Gastroesophageal sphincter (tissue), 4 donors: ENCODE measurements at regions not wholly inside any gene's neighbourhood (a gene's known extent, or its start where the extent isn't known, plus 50 kb on each side); places are given as distances from the start of the nearest gene placed in this dataset.

Experiments
- ATAC-seq: fragments of 150-250 bp; one replicate; pipeline ENCODE4 v1.9.1; 2016; ENCODE audit warnings: mild to moderate bottlenecking, moderate library complexity
- H3K27ac ChIP-seq, 4 donors: fragments of 200-600 bp; sonication (generic) in 3 of 4; 1 replicate in 3 of 4; 2 replicates in 1 of 4; pipeline ENCODE4 v1.5.1; 2016 to 2019
- H3K27me3 ChIP-seq: fragments of 200-600 bp; sonication (generic); one replicate; pipeline ENCODE4 v1.5.1; 2019
- H3K36me3 ChIP-seq, 2 donors: fragments of 200-600 bp; sonication (generic); one replicate each; pipeline ENCODE4 v1.5.1; 2019; ENCODE audit warnings: control low read depth in 1 of 2
- H3K4me1 ChIP-seq, 3 donors: fragments of 200-600 bp; sonication (generic); 1 replicate in 2 of 3; 2 replicates in 1 of 3; pipeline ENCODE4 v1.5.1; 2016 to 2019; ENCODE audit warnings: control low read depth in 2 of 3
- H3K4me3 ChIP-seq, 2 donors: fragments of 200-600 bp; sonication (generic); one replicate each; pipeline ENCODE4 v1.5.1; 2019; ENCODE audit warnings: mild to moderate bottlenecking in 1 of 2, moderate library complexity in 1 of 2
- H3K9me3 ChIP-seq, 3 donors: fragments of 200-600 bp; sonication (generic); one replicate each; pipeline ENCODE4 v1.5.1; 2017 to 2019; ENCODE audit warnings: control low read depth in 2 of 3
- EP300 ChIP-seq: sonication (generic); formaldehyde crosslinking; IDR thresholded peaks from one replicate; pipeline ENCODE4 v1.6.1; 2017; ENCODE audit warnings: antibody characterized with exemption, mild to moderate bottlenecking
- POLR2A ChIP-seq, 2 donors: fragments of 450-650 bp; IDR thresholded peaks; one replicate each; pipeline ENCODE4 v1.6.1; 2017; ENCODE audit warnings: antibody characterized with exemption in 2 of 2, mild to moderate bottlenecking in 2 of 2, moderate library complexity in 1 of 2
- POLR2AphosphoS5 ChIP-seq: sonication (generic); formaldehyde crosslinking; IDR thresholded peaks from one replicate; pipeline ENCODE4 v1.6.1; 2017; ENCODE audit warnings: antibody characterized with exemption
- WGBS, 2 donors: methylation state at CpG; one replicate each; pipeline ENCODE4 v1.1.5; 2018; ENCODE audit warnings: low coverage in 1 of 2; 5-methylcytosine and 5-hydroxymethylcytosine counted together
- TF ChIP-seq, protein P1 (sequence below), 4 experiments: fragments of 200-600 bp in 2 of 4; fragments of 450-650 bp in 2 of 4; sonication (generic) in 1 of 4; IDR thresholded peaks; one replicate each; pipeline ENCODE4 v1.5.1; 2017 to 2019; ENCODE audit warnings: antibody characterized with exemption in 4 of 4, mild to moderate bottlenecking in 2 of 4, moderate library complexity in 2 of 4

DNA sequence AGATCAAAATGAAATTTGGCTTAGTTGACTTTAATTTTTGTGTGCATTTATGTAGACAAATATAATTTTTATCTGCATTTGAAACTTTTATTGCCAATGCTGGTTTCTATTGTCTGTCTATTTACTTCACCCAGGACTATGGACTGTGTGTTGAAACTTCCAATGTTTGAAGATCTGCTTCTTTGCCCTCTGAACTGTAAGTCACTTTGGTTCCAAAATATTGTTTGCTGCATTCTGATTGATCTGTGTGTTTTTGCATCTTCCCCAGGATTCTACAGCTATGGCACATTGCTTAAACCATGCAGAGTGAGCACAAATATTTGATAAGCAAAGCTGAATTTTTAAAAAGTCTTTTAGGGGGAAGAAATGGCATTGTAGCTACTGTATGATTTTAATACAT, 131.0 kb upstream of the SOX5 start:
- H3K4me1 ChIP-seq = no peaks in the 10 kb centered on the region

DNA sequence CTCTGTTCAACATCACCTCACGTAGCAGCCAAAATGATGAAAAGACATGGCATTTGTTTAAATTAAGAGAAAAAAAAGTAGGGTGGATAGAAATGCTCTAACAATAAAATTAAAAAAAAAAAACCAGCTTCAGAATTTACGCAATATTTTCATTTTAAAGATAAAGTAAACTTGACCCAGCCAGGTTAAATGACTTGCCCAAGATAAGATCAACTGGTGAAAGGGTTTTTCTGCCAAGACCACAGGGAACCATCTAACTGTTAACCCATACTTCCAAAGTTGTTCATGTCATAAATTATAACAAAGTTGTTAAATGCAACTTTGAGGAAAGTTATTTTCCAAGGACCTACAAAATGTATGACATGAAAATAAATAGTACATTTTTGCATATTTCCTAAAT, 129.6 kb upstream of the SOX5 start:
- TF ChIP-seq POLR2AphosphoS5 (no peak), EP300 (no peak), POLR2A (IDR thresholded peaks at IDR 0.05) (no peak)
- TF ChIP-seq, protein P1, sequence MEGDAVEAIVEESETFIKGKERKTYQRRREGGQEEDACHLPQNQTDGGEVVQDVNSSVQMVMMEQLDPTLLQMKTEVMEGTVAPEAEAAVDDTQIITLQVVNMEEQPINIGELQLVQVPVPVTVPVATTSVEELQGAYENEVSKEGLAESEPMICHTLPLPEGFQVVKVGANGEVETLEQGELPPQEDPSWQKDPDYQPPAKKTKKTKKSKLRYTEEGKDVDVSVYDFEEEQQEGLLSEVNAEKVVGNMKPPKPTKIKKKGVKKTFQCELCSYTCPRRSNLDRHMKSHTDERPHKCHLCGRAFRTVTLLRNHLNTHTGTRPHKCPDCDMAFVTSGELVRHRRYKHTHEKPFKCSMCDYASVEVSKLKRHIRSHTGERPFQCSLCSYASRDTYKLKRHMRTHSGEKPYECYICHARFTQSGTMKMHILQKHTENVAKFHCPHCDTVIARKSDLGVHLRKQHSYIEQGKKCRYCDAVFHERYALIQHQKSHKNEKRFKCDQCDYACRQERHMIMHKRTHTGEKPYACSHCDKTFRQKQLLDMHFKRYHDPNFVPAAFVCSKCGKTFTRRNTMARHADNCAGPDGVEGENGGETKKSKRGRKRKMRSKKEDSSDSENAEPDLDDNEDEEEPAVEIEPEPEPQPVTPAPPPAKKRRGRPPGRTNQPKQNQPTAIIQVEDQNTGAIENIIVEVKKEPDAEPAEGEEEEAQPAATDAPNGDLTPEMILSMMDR (IDR thresholded peaks at IDR 0.05) = no peak
- 69 to 100% methylated on average over 1 to 2 of the region's 2 CpGs for WGBS, 2 donors
- no peak for ATAC-seq
- H3K27ac ChIP-seq = no peak overlapping the region
- H3K36me3 ChIP-seq = no peaks in the 10 kb centered on the region
- no peaks in the 10 kb centered on the region for H3K4me1 ChIP-seq
- no peaks in the 10 kb centered on the region for H3K9me3 ChIP-seq
- H3K4me3 ChIP-seq = no peak overlapping the region
- H3K27me3 ChIP-seq = no peaks in the 10 kb centered on the region

More for the DNA sequence above, 131.0 kb upstream of the SOX5 start:
- ATAC-seq = no peak
- H3K36me3 ChIP-seq = no peaks in the 10 kb centered on the region
- TF ChIP-seq EP300 (no peak), POLR2AphosphoS5 (no peak), POLR2A (IDR thresholded peaks at IDR 0.05) (no peak)
- TF ChIP-seq, protein P1 (IDR thresholded peaks at IDR 0.05) = no peak
- no peaks in the 10 kb centered on the region for H3K27me3 ChIP-seq
- no peak overlapping the region for H3K27ac ChIP-seq
- no peak overlapping the region for H3K4me3 ChIP-seq
- no peaks in the 10 kb centered on the region for H3K9me3 ChIP-seq

DNA sequence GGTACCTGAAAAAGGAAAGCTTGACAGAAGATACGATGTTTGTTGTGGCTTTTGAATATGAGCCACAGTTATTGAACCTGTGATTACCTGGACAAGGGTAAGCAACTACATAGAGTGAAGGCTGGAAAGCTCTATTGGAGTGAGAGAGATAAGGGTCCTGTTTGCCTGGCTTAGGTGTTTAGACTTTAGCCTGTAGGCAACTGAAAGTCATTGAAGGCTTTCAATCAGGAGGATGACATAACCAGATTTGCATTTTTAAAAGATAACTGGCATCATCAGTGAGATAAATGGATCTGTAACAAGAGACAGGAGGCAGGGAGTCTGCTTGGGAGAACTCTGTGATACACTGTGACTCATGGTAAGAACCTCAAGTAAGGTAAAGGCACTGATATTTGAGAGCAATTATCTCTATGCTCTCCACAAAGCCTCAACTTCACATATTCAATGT, 128.9 kb upstream of the SOX5 start:
- Histone ChIP-seq H3K36me3 (no peaks in the 10 kb centered on the region), H3K9me3 (no peaks in the 10 kb centered on the region), H3K27ac (no peak overlapping the region), H3K4me1 (no peaks in the 10 kb centered on the region), H3K27me3 (no peaks in the 10 kb centered on the region), H3K4me3 (no peak overlapping the region)
- ATAC-seq = no peak
- TF ChIP-seq POLR2AphosphoS5 (no peak), POLR2A (IDR thresholded peaks at IDR 0.05) (no peak), EP300 (no peak)
- TF ChIP-seq, protein P1 (IDR thresholded peaks at IDR 0.05) = no peak
- WGBS, 2 donors = 78 to 100% methylated on average over 1 of the region's 1 CpG

DNA sequence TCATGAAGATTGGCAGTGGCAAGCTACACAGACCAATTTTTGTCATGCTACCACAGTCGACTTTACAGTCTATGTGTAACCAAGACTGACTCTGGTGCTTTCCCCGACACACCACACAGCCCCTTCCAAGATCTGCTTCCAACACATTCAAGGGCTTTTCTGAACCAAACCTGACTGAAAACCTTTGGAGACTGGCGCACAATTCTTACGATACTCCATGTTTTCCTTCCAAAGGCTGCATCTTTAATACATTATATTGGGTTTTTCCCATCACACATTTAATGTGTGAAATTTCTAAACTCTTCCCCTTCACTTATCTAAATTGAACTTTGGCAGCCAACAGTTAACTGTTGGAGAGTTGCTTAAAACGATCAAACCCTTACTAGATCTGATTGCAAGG, 127.7 kb upstream of the SOX5 start:
- 79 to 86% methylated on average over 4 to 5 of the region's 5 CpGs for WGBS, 2 donors

DNA sequence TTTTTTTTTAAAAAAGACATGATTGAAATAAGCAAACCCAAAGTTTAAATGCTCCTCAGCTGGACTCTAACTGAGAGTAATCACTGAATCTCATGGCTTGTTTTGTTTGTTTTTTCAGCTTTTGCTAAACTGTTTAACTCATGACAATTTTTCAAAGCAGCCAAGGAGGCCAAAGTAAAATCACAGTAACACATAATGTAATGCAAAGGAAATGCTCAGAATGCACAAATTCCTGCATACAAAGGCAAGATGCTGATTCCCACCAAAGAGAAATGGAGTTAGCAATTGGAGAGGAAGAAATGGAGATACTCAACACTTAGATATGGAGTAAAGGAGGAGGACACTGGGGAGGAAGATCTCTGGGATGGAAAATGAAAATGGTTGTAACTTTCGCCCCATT, 126.2 kb upstream of the SOX5 start:
- Histone ChIP-seq H3K9me3 (no peaks in the 10 kb centered on the region), H3K4me1 (no peaks in the 10 kb centered on the region), H3K4me3 (no peak overlapping the region), H3K27me3 (no peaks in the 10 kb centered on the region), H3K36me3 (no peaks in the 10 kb centered on the region), H3K27ac (no peak overlapping the region)
- WGBS, 2 donors = 67 to 75% methylated on average over 1 of the region's 1 CpG
- no peak for ATAC-seq
- TF ChIP-seq, protein P1 (IDR thresholded peaks at IDR 0.05) = no peak
- TF ChIP-seq POLR2A (IDR thresholded peaks at IDR 0.05) = no peak
- no peak for TF ChIP-seq EP300
- TF ChIP-seq POLR2AphosphoS5 = no peak

More for the DNA sequence above, 127.7 kb upstream of the SOX5 start:
- Histone ChIP-seq H3K4me1 (no peaks in the 10 kb centered on the region), H3K9me3 (no peaks in the 10 kb centered on the region), H3K27me3 (no peaks in the 10 kb centered on the region), H3K27ac (no peak overlapping the region), H3K36me3 (no peaks in the 10 kb centered on the region), H3K4me3 (no peak overlapping the region)
- TF ChIP-seq, protein P1 (IDR thresholded peaks at IDR 0.05) = no peak
- TF ChIP-seq POLR2AphosphoS5 (no peak), POLR2A (IDR thresholded peaks at IDR 0.05) (no peak), EP300 (no peak)
- no peak for ATAC-seq
